Uterus (tissue), 3 donors: ENCODE measurements at regions not wholly inside any gene's neighbourhood (a gene's known extent, or its start where the extent isn't known, plus 50 kb on each side); places are given as distances from the start of the nearest gene placed in this dataset.
"Not testable (repeated sequence)": the region's sequence is repeated elsewhere in the genome, so short reads cannot be mapped to it uniquely, and the experiment has no call there.

Experiments
- DNase-seq, 2 donors: peaks; one replicate each; pipeline ENCODE4 v3.0.0-alpha.2; 2019 to 2020
- H3K27ac ChIP-seq, 2 donors: fragments of 200-600 bp; sonication (generic); 1 replicate in 1 of 2; 2 replicates in 1 of 2; pipeline ENCODE4 v1.5.1; 2016 to 2018
- H3K27me3 ChIP-seq, 2 donors: fragments of 200-600 bp; sonication (generic); one replicate each; pipeline ENCODE4 v1.5.1; 2018 to 2019; ENCODE audit warnings: control low read depth in 1 of 2
- H3K36me3 ChIP-seq, 2 donors: fragments of 200-600 bp; sonication (generic); one replicate each; pipeline ENCODE4 v1.5.1; 2019; ENCODE audit warnings: control low read depth in 1 of 2
- H3K4me1 ChIP-seq, 2 donors: fragments of 200-600 bp; sonication (generic); one replicate each; pipeline ENCODE4 v1.5.1; 2018 to 2019; ENCODE audit warnings: control low read depth in 1 of 2
- H3K4me3 ChIP-seq, 2 donors: fragments of 200-600 bp; sonication (generic); 1 replicate in 1 of 2; 2 replicates in 1 of 2; pipeline ENCODE4 v1.5.1; 2018 to 2019; ENCODE audit warnings: mild to moderate bottlenecking in 1 of 2
- H3K9me3 ChIP-seq, 2 donors: fragments of 200-600 bp; sonication (generic); one replicate each; pipeline ENCODE4 v1.5.1; 2019; ENCODE audit warnings: control low read depth in 1 of 2
- CTCF ChIP-seq, 4 experiments: fragments of 200-600 bp in 2 of 4; fragments of 450-650 bp in 2 of 4; sonication (generic) in 2 of 4; IDR thresholded peaks; one replicate each; pipeline ENCODE4 v1.5.1; 2016 to 2019; ENCODE audit warnings: antibody characterized with exemption in 4 of 4, mild to moderate bottlenecking in 2 of 4, moderate library complexity in 1 of 4
- POLR2A ChIP-seq, 2 donors: fragments of 450-650 bp; IDR thresholded peaks; one replicate each; pipeline ENCODE4 v1.6.1; 2016; ENCODE audit warnings: antibody characterized with exemption in 2 of 2, mild to moderate bottlenecking in 1 of 2, moderate library complexity in 1 of 2
- intact Hi-C: fragments of 100-400 bp; cut with DNase I; formaldehyde crosslinking; loops from one replicate; pipeline ENCODE4 v1.15.1; 2023; ENCODE audit warnings: low total_unique reads
- donor health status: DM: yes; HTN: yes; CAD: no.

- no peak overlapping the region for H3K27ac ChIP-seq
- DNase-seq = no peak
- H3K9me3 ChIP-seq = no peaks in the 10 kb centered on the region
- no peaks in the 10 kb centered on the region for H3K4me1 ChIP-seq
- intact Hi-C loops = no loop called here
- H3K4me3 ChIP-seq = no peak overlapping the region
- no peak for TF ChIP-seq POLR2A (IDR thresholded peaks at IDR 0.05)
- TF ChIP-seq CTCF (IDR thresholded peaks at IDR 0.05) = no peak
- H3K36me3 ChIP-seq = no peaks in the 10 kb centered on the region
- H3K27me3 ChIP-seq = no peaks in the 10 kb centered on the region
Measured at GRCh38 chr2:133988316-133988891, 265.5 kb upstream of the MGAT5 start.

GRCh38 chr2:133991606-133992168 is 262.2 kb upstream of the MGAT5 start:
- H3K9me3 ChIP-seq = no peaks in the 10 kb centered on the region
- H3K27ac ChIP-seq = no peak overlapping the region
- H3K36me3 ChIP-seq = no peaks in the 10 kb centered on the region
- intact Hi-C loops = no loop called here
- H3K27me3 ChIP-seq = no peaks in the 10 kb centered on the region
- H3K4me3 ChIP-seq = no peak overlapping the region
- H3K4me1 ChIP-seq = no peaks in the 10 kb centered on the region
- TF ChIP-seq POLR2A (IDR thresholded peaks at IDR 0.05) (no peak), CTCF (IDR thresholded peaks at IDR 0.05) (no peak)
- no peak for DNase-seq

- no peaks in the 10 kb centered on the region for H3K27me3 ChIP-seq
- no peaks in the 10 kb centered on the region for H3K9me3 ChIP-seq
- no peaks in the 10 kb centered on the region for H3K4me1 ChIP-seq
- DNase-seq = no peak
- H3K36me3 ChIP-seq = no peaks in the 10 kb centered on the region
- no peak for TF ChIP-seq POLR2A (IDR thresholded peaks at IDR 0.05)
- no peak for TF ChIP-seq CTCF (IDR thresholded peaks at IDR 0.05)
- intact Hi-C loops = no loop called here
- H3K27ac ChIP-seq = no peak overlapping the region
- no peak overlapping the region for H3K4me3 ChIP-seq
Measured at GRCh38 chr2:133992454-133992853, 261.4 kb upstream of the MGAT5 start.

GRCh38 chr2:133993160-133993559 is 260.7 kb upstream of the MGAT5 start:
- TF ChIP-seq CTCF (IDR thresholded peaks at IDR 0.05) (no peak), POLR2A (IDR thresholded peaks at IDR 0.05) (no peak)
- no peak for DNase-seq

GRCh38 chr2:133998726-133999125 is 255.1 kb upstream of the MGAT5 start:
- H3K36me3 ChIP-seq, H3K4me1 ChIP-seq, H3K27me3 ChIP-seq, H3K9me3 ChIP-seq, intact Hi-C loops, H3K4me3 ChIP-seq, DNase-seq, H3K27ac ChIP-seq: not testable (repeated sequence)

More at GRCh38 chr2:133993160-133993559, 260.7 kb upstream of the MGAT5 start:
- H3K36me3 ChIP-seq = no peaks in the 10 kb centered on the region
- intact Hi-C loops = no loop called here
- H3K27me3 ChIP-seq = no peaks in the 10 kb centered on the region
- no peaks in the 10 kb centered on the region for H3K9me3 ChIP-seq
- no peaks in the 10 kb centered on the region for H3K4me1 ChIP-seq
- no peak overlapping the region for H3K4me3 ChIP-seq
- no peak overlapping the region for H3K27ac ChIP-seq

- intact Hi-C loops = no loop called here
- no peak overlapping the region for H3K4me3 ChIP-seq
- H3K27ac ChIP-seq = no peak overlapping the region
- DNase-seq = no peak
- no peak for TF ChIP-seq POLR2A (IDR thresholded peaks at IDR 0.05)
- no peak for TF ChIP-seq CTCF (IDR thresholded peaks at IDR 0.05)
- no peaks in the 10 kb centered on the region for H3K36me3 ChIP-seq
- H3K4me1 ChIP-seq = no peaks in the 10 kb centered on the region
- no peaks in the 10 kb centered on the region for H3K9me3 ChIP-seq
- no peaks in the 10 kb centered on the region for H3K27me3 ChIP-seq
Measured at GRCh38 chr2:134002391-134002790, 251.5 kb upstream of the MGAT5 start.
